Left renal cortex interstitium (tissue), 4 donors: ENCODE measurements at regions not wholly inside any gene's neighbourhood (a gene's known extent, or its start where the extent isn't known, plus 50 kb on each side); places are given as distances from the start of the nearest gene placed in this dataset.
"Not testable (repeated sequence)": the region's sequence is repeated elsewhere in the genome, so short reads cannot be mapped to it uniquely, and the experiment has no call there.

Experiments
- DNase-seq, 4 donors: peaks; one replicate each; pipeline ENCODE4 v3.0.0-alpha.2; 2013; ENCODE audit warnings: low read depth in 4 of 4, low spot score in 2 of 4, missing footprints in 1 of 4

GRCh38 chr13:58463841-58464240 is 832.3 kb downstream of the PCDH17 start:
- DNase-seq, result no peak

DNA sequence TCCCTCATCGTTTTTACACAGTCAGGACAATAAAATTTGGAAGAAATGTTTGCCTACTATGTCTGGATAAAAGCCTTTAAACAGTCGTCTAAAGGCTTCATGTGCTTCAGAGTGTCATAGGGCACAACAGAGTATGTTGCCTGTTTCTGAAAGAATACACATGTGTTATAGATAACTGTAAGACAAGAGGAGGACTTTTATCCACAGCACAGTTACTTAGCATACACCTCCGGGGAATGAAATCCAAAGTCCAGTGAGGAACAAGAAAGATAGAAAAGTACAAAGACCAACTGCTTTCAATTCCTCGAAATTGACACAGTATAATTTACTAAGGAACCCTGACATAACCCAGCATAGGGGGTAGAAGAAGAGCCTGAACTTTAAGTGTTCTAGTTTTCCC is 835.6 kb downstream of the PCDH17 start:
- DNase-seq, result no peak

DNA sequence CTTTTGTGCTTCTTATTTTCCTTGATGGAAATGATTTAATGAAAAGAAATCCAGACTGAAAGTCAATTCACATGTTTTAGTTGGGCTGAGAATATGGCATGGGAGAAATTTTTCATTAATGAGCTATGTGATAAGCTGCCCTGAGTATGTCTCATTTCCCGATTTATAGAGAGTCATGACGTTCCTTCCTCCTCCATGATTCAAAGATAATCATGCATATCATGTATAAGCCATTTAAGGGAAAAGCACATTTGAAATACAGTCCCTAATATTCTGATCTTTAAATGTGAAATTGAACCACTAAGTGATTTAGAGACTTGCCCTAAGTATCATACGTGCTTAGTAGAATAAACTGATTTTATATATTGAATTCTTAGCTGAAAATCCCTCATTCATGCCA is 840.9 kb downstream of the PCDH17 start:
- DNase-seq, result no peak

- DNase-seq, result no peak
Observed at GRCh38 chr13:58474581-58474980, 843.0 kb downstream of the PCDH17 start.

DNA sequence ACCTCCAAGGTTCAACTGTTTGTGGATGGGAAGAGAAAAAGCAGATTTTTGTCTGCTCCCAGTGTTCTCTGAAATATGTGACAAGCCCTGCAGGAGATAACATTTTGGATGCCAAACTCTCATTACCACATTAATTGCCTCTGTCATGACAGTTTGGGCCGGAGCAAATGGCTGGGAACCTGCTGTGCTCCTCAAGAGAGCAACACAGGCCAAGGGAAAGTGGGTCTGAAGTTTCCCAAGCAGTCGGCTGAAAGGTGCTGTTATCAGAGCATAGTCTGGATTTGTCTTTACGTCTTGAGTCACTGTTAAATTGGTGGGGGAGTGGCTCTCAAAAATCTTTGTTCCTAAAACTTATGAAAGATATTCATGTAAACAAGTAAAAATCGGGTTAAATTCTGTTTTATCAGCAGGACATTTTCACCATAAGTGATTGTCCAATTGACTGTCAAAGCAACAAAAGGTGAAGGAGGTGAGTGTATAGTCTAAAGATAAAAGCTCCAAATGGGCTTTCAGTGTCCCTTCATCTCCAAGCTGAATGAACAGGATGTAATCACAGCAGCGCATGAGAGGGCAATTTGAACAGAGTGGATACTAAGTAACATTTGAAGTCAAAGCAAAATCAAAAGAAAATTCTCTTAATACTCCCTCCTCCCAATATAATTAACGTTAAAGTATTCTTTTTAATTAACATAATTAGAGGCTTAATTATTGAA is 844.8 kb downstream of the PCDH17 start:
- no peak for DNase-seq

DNA sequence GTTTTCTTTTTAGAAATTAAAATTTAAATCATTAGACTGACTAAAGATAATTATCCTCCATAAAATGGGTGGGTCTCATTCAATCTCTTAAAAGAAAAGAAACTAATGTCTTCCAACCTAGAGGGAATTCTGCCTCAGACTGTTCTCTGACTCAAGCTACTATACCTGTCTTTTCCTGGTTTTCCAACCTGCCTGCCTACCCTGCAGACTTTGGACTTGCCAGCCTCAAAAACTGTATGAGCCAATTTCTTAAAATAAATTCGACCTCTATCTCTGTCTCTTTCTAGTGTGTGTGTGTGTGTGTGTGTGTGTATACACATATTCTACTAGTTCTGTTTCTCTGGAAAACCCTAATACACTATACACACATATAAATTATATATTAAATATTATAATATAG is 847.3 kb downstream of the PCDH17 start:
- DNase-seq, result no peak

DNA sequence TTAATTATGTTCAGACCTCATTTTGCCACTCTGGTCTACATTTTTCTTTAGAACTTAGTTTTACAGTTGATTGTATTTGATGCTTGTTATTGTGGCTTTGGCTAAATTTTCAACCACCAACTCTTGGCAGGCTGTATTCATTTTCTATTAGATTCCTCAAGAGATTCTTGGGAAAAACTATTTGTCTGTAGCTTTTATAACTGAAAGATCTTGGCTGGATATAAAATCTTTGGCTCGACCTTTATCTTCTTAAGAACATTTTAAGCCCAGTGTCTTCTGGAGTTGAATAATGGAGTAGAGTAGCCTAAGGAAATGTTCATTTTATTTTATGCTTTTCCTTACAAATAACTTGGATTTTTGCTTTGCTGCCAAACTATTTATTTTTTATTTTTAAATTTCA is 848.5 kb downstream of the PCDH17 start:
- no peak for DNase-seq

GRCh38 chr13:58488251-58488650 is 856.7 kb downstream of the PCDH17 start:
- no peak for DNase-seq

DNA sequence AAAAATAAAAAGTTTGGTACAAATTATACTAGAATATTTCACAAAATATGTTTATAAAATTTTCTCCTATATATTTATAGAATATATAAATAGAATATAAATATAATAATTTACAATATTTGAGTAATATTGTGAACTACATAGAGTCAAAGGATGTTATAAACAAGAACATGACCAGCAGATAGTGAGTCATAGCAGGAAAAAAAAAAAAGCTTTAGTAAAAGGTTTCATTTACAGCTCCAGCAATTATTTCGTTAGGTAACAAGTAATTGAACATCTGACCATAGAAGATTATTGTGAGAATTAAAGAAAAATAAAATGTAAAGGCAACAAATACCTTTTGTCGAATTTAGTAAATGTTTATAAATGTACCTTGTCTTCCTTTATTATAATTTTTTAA is 864.1 kb downstream of the PCDH17 start:
- DNase-seq, result no peak

DNA sequence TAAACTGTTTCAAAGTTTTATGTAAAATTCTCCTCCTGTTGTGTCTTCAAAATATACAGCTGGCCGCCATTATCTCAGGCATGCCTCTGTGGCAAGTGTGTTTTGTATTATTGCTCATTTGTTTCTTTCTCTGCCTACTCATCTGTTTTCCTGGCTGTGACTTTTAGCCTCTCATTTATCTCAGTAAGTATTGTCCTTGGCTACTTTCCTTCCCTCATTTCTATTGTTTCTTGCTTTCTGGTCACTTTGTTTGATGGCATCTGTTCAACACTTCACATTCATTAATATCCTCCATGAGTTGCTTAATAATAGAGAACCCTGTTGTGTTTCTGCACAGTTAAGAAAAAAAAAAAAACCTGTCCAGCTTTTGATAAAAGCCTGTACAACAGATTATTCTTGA is 869.4 kb downstream of the PCDH17 start:
- DNase-seq, result no peak

DNA sequence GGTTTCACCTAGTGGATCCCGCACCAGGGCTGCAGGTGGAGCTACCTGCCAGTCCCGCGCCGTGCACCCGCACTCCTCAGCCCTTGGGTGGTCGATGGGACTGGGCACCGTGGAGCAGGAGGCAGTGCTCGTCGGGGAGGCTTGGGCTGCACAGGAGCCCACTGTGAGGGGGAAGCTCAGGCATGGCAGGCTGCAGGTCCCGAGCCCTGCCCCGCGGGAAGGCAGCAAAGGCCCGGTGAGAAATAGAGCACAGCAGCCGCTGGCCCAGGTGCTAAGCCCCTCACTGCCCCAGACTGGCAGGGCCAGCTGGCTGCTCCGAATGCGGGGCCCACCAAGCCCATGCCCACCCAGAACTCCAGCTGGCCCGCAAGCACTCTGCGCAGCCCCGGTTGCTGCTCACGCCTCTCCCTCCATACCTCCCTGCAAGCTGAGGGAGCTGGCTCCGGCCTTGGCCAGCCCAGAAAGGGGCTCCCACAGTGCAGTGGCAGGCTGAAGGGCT is 872.7 kb downstream of the PCDH17 start:
- DNase-seq, result not testable (repeated sequence)

GRCh38 chr13:58505262-58505920 is 873.8 kb downstream of the PCDH17 start:
- not testable (repeated sequence) for DNase-seq

DNA sequence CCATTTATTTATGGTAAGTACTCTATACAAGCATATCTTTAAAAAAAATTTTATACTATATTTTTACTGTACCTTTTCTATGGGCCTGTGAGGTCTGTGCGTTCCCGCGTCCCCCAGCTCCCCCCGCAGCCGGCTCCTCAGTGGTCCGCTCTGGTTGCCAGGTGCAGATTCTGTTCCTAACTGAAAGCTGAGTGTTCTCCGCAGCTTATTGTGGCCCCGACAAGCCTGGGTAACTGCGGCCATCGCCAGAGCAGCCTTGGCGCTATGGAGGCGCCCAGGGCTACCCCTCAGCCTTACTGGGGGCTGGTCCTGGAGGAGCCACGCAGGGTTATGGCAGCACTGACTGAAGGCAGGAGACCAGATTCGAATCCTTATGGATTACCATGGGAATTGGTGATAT is 896.8 kb downstream of the PCDH17 start:
- DNase-seq, result no peak

GRCh38 chr13:58531614-58532013 is 900.1 kb downstream of the PCDH17 start:
- DNase-seq, result no peak

DNA sequence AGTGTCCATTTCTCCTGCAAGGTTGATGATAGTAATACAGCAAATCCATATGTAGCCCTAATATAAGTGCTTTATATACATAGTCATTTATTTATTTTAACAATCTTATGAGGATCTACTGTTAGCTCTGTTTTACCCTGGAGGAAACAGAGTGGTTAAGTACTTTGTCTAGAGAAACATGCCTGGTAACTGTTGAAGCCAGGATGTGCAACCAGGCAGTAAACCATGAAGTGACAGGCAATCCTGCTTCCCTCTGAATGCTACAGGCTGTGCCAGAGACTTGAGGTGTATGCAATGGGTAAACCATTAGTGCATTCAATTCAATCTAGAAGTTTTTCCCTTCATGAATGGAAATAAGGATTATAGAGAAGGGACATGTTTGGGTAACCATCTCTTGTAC is 911.0 kb downstream of the PCDH17 start:
- DNase-seq, result no peak

DNA sequence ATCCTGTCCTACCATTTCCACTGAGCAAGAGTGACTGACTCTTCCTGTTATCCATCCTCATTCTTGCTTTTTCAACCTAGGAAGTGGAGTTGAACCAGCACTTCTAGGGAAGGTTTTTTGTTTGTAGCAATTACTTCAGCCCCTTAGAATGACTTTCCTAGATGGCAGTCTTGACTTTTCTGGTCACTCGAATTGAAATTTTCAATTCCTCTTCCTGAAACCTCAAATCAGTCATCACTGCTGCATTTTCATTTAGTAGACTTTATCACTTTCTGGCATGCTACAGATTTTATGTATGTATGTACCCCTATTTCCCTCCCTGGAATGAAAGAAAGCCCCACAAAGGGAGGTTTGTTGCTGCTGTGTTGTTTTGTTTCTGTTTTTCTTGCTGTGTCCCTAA is 915.9 kb downstream of the PCDH17 start:
- DNase-seq, result no peak

GRCh38 chr13:58566176-58566575 is 934.6 kb downstream of the PCDH17 start:
- no peak for DNase-seq

- no peak for DNase-seq
Observed at GRCh38 chr13:58573743-58574142, 942.2 kb downstream of the PCDH17 start.

DNA sequence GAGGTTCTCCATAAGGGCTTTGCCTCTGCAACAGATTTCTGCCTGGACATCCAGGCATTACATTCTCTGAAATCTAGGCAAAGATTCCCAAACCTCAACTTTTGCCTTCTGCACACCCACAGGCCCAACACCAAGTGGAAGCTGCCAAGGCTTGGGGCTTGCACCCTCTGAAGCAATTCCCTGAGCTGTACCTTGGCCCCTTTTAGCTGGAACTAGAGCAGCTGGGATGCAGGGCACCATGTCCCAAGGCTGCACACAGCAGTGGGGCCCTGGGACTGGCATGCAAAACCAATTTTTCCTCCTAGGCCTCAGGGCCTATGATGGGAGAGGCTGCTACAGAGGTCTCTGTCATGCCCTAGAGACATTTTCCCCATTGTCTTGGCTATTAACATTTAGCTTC is 943.2 kb downstream of the PCDH17 start:
- no peak for DNase-seq

- no peak for DNase-seq
Observed at GRCh38 chr13:58579468-58579867, 947.9 kb downstream of the PCDH17 start.

- no peak for DNase-seq
Observed at GRCh38 chr13:58583966-58584365, 952.4 kb downstream of the PCDH17 start.

- no peak for DNase-seq
Observed at GRCh38 chr13:58584610-58585009, 953.1 kb downstream of the PCDH17 start.
